SH-SY5Y (cell line): ENCODE measurements at regions not wholly inside any gene's neighbourhood (a gene's known extent, or its start where the extent isn't known, plus 50 kb on each side); places are given as distances from the start of the nearest gene placed in this dataset.

ENCODE experiments used
- GATA2 ChIP-seq: IDR thresholded peaks from 2 replicates; pipeline ENCODE4 v1.6.1; 2011; ENCODE audit warnings: mild to moderate bottlenecking, low read depth, low read length
- GATA3 ChIP-seq: IDR thresholded peaks from 2 replicates; pipeline ENCODE4 v1.6.1; 2011; ENCODE audit warnings: low read depth, mild to moderate bottlenecking, low read length, moderate library complexity

GRCh38 chr15:96182736-96183513 lies 147.6 kb upstream of the NR2F2 start:
- TF ChIP-seq GATA3 (no peak), GATA2 (no peak)
